H1 (cell line): ENCODE measurements at regions not wholly inside any gene's neighbourhood (a gene's known extent, or its start where the extent isn't known, plus 50 kb on each side); places are given as distances from the start of the nearest gene placed in this dataset.
A peak's percentile ranks its signal among the peaks of the same experiment; 100 is the strongest.
"Not testable (repeated sequence)": the region's sequence is repeated elsewhere in the genome, so short reads cannot be mapped to it uniquely, and the experiment has no call there.

Experiments
- CTCF ChIA-PET: fragments of 300-600 bp; sonication (Branson Sonifier 250); formaldehyde crosslinking; loops from one replicate; lab custom pipeline; 2021; ENCODE audit not compliant: partially characterized antibody; lab: Charles Lee
- POLR2A ChIA-PET: fragments of 300-600 bp; sonication (Branson Sonifier 250); formaldehyde crosslinking; loops from one replicate; lab custom pipeline; 2021; ENCODE audit warnings: inconsistent platforms; ENCODE audit not compliant: partially characterized antibody; lab: Charles Lee
- DNase-seq, 2 experiments: peaks; one replicate each; pipeline versions ENCODE4 v3.0.0 to v3.0.0-alpha.2; 2010 to 2022; ENCODE audit warnings: low spot score in 2 of 2, low read depth in 1 of 2, mixed read lengths in 1 of 2
- FAIRE-seq: peaks from 2 replicates; lab custom pipeline; 2011; peaks lifted over from hg19 to GRCh38; lab: Jason Lieb, UNC
- H2AFZ ChIP-seq: 2 replicates; pipeline ENCODE4 v1.8.1; 2012; ENCODE audit warnings: low read length, inconsistent platforms
- H2AK5ac ChIP-seq: 2 replicates; pipeline ENCODE4 v1.6.1; 2013; ENCODE audit warnings: low read depth, low read length
- H2BK120ac ChIP-seq: replicated peaks from 2 replicates; pipeline ENCODE3; 2013; ENCODE audit warnings: low read depth, low read length, inconsistent platforms
- H2BK12ac ChIP-seq: 2 replicates; pipeline ENCODE4 v1.6.1; 2013; ENCODE audit warnings: low read depth, low read length
- H2BK15ac ChIP-seq: 2 replicates; pipeline ENCODE4 v1.6.1; 2013; ENCODE audit warnings: low read length
- H2BK20ac ChIP-seq: 2 replicates; pipeline ENCODE4 v1.6.1; 2013; ENCODE audit warnings: low read length
- H2BK5ac ChIP-seq: 2 replicates; pipeline ENCODE4 v1.6.1; 2013; ENCODE audit warnings: low read depth, low read length
- H3K14ac ChIP-seq: 2 replicates; pipeline ENCODE4 v1.6.1; 2013; ENCODE audit warnings: inconsistent platforms; ENCODE audit not compliant: insufficient read length
- H3K18ac ChIP-seq: 2 replicates; pipeline ENCODE4 v1.6.1; 2013; ENCODE audit warnings: low read length; ENCODE audit errors: extremely low read depth
- H3K23ac ChIP-seq: 2 replicates; pipeline ENCODE4 v1.6.1; 2013; ENCODE audit warnings: inconsistent platforms; ENCODE audit not compliant: insufficient read length
- H3K23me2 ChIP-seq: 2 replicates; pipeline ENCODE4 v1.6.1; 2013; ENCODE audit warnings: low read depth, low read length
- H3K27ac ChIP-seq: 2 replicates; pipeline ENCODE4 v1.6.1; 2011; ENCODE audit warnings: low read depth, low read length, inconsistent platforms
- H3K27me3 ChIP-seq, 4 experiments: replicated peaks in 1 of 4; 1 replicate in 1 of 4; 2 replicates in 3 of 4; pipeline versions ENCODE4 v1.6.1 to v1.8.1; 2011 to 2013; ENCODE audit warnings: low read length in 3 of 4, mild to moderate bottlenecking in 3 of 4, inconsistent platforms in 2 of 4, mixed read lengths in 2 of 4, moderate library complexity in 1 of 4; ENCODE audit not compliant: control insufficient read depth in 3 of 4, insufficient read depth in 3 of 4; ENCODE audit errors: extremely low read depth in 1 of 4
- H3K36me3 ChIP-seq, 4 experiments: 2 replicates each; pipeline versions ENCODE4 v1.6.1 to v1.8.1; 2011 to 2013; ENCODE audit warnings: mild to moderate bottlenecking in 4 of 4, low read length in 3 of 4, moderate library complexity in 2 of 4, control low read depth in 1 of 4, inconsistent platforms in 1 of 4; ENCODE audit not compliant: insufficient read depth in 4 of 4, control insufficient read depth in 2 of 4
- H3K4ac ChIP-seq: replicated peaks from 2 replicates; pipeline ENCODE3; 2013; ENCODE audit warnings: low read length, low read depth, mixed read lengths, inconsistent platforms; ENCODE audit not compliant: insufficient read length
- H3K4me1 ChIP-seq, 4 experiments: replicated peaks in 1 of 4; 1 replicate in 1 of 4; 2 replicates in 3 of 4; pipeline versions ENCODE4 v1.6.1 to v1.8.1; 2011 to 2013; ENCODE audit warnings: low read length in 3 of 4, inconsistent platforms in 2 of 4, mixed read lengths in 1 of 4; ENCODE audit not compliant: insufficient read depth in 4 of 4, control insufficient read depth in 3 of 4
- H3K4me2 ChIP-seq, 2 experiments: 2 replicates each; pipeline versions ENCODE4 v1.6.1 to v1.8.1; 2011 to 2013; ENCODE audit warnings: low read depth in 2 of 2, low read length in 2 of 2, control low read depth in 1 of 2, inconsistent platforms in 1 of 2, mild to moderate bottlenecking in 1 of 2; ENCODE audit not compliant: insufficient read depth in 1 of 2
- H3K4me3 ChIP-seq, 4 experiments: fragments of 200-600, 300-600 bp in 1 of 4; sonication (generic), shearing (Covaris generic), sonication (Bioruptor Twin) in 1 of 4; 2 replicates each; pipeline versions ENCODE4 v1.5.1 to v1.8.1; 2011 to 2016; ENCODE audit warnings: low read length in 4 of 4, low read depth in 3 of 4, control low read depth in 2 of 4, inconsistent platforms in 2 of 4, mild to moderate bottlenecking in 2 of 4, mixed read lengths in 1 of 4, moderate library complexity in 1 of 4; ENCODE audit not compliant: insufficient read depth in 2 of 4; ENCODE audit errors: extremely low read depth in 1 of 4
- H3K56ac ChIP-seq: replicated peaks from 2 replicates; pipeline ENCODE3; 2013; ENCODE audit warnings: low read depth, mild to moderate bottlenecking, mixed read lengths, low read length, inconsistent platforms; ENCODE audit not compliant: insufficient read length
- H3K79me1 ChIP-seq: 2 replicates; pipeline ENCODE4 v1.6.1; 2013; ENCODE audit warnings: low read depth, low read length, control low read depth
- H3K79me2 ChIP-seq, 2 experiments: 2 replicates each; pipeline versions ENCODE4 v1.6.1 to v1.8.1; 2012 to 2013; ENCODE audit warnings: low read length in 2 of 2, mild to moderate bottlenecking in 2 of 2, inconsistent platforms in 1 of 2; ENCODE audit not compliant: insufficient read depth in 2 of 2, control insufficient read depth in 1 of 2
- H3K9ac ChIP-seq, 4 experiments: replicated peaks in 1 of 4; 1 replicate in 1 of 4; 2 replicates in 3 of 4; pipeline versions ENCODE4 v1.6.1 to v1.8.1; 2011 to 2013; ENCODE audit warnings: low read depth in 3 of 4, low read length in 3 of 4, control low read depth in 2 of 4, mild to moderate bottlenecking in 2 of 4, moderate library complexity in 2 of 4, inconsistent platforms in 1 of 4; ENCODE audit errors: extremely low read depth in 1 of 4
- H3K9me3 ChIP-seq, 2 experiments: 2 replicates each; pipeline versions ENCODE4 v1.6.1 to v1.8.1; 2012 to 2013; ENCODE audit warnings: mild to moderate bottlenecking in 2 of 2, moderate library complexity in 2 of 2, control low read depth in 1 of 2, inconsistent platforms in 1 of 2, low read depth in 1 of 2, low read length in 1 of 2, mixed read lengths in 1 of 2; ENCODE audit not compliant: insufficient read depth in 2 of 2
- H4K20me1 ChIP-seq, 2 experiments: replicated peaks in 1 of 2; 2 replicates each; pipeline versions ENCODE3 to v1.8.1; 2011 to 2013; ENCODE audit warnings: inconsistent platforms in 2 of 2, low read length in 2 of 2, mild to moderate bottlenecking in 1 of 2; ENCODE audit not compliant: insufficient read depth in 2 of 2, control insufficient read depth in 1 of 2
- H4K5ac ChIP-seq: 2 replicates; pipeline ENCODE4 v1.6.1; 2013; ENCODE audit warnings: low read length, low read depth, mixed read lengths, inconsistent platforms; ENCODE audit not compliant: insufficient read length
- H4K8ac ChIP-seq: 2 replicates; pipeline ENCODE4 v1.8.0; 2013; ENCODE audit warnings: mild to moderate bottlenecking, moderate library complexity, low read length, inconsistent platforms; ENCODE audit not compliant: insufficient read depth; ENCODE audit errors: extremely low read depth
- H4K91ac ChIP-seq: replicated peaks from 2 replicates; pipeline ENCODE3; 2013; ENCODE audit warnings: low read length, mixed read lengths, inconsistent platforms; ENCODE audit not compliant: insufficient read length
- RAD21 ChIP-seq, 2 experiments: IDR thresholded peaks in 1 of 2; conservative IDR thresholded peaks in 1 of 2; 2 replicates each; pipeline ENCODE4 v1.6.1; 2011; ENCODE audit warnings: low read depth in 2 of 2, low read length in 2 of 2, improper control_type of control experiment in 1 of 2, inconsistent platforms in 1 of 2, mild to moderate bottlenecking in 1 of 2, moderate library complexity in 1 of 2
- WGBS, 2 experiments: shearing (Covaris generic) in 1 of 2; methylation state at CpG; one replicate each; pipeline versions ENCODE4 v1.1.6 to v1.1.7; 2013 to 2015; ENCODE audit warnings: low lambda C conversion rate in 2 of 2, mixed read lengths in 2 of 2, inconsistent platforms in 1 of 2, low coverage in 1 of 2, missing lambda C conversion rate in 1 of 2; ENCODE audit not compliant: insufficient replicate concordance in 2 of 2, insufficient coverage in 1 of 2, insufficient read length in 1 of 2; ENCODE audit errors: extremely low coverage in 1 of 2, missing lambda C conversion rate in 1 of 2; 5-methylcytosine and 5-hydroxymethylcytosine counted together

- H3K4me2 ChIP-seq, H2AK5ac ChIP-seq, H3K18ac ChIP-seq, H3K14ac ChIP-seq, H4K20me1 ChIP-seq, H3K4me1 ChIP-seq, H2AFZ ChIP-seq, H4K5ac ChIP-seq, H3K79me1 ChIP-seq, FAIRE-seq, H2BK12ac ChIP-seq, H3K9ac ChIP-seq, H3K27me3 ChIP-seq, H3K79me2 ChIP-seq, H3K27ac ChIP-seq, H4K91ac ChIP-seq, H2BK5ac ChIP-seq, H3K4me3 ChIP-seq, H3K23me2 ChIP-seq, H3K9me3 ChIP-seq, H3K23ac ChIP-seq, H3K36me3 ChIP-seq, H4K8ac ChIP-seq, H2BK120ac ChIP-seq, H3K4ac ChIP-seq, H2BK20ac ChIP-seq, H2BK15ac ChIP-seq, POLR2A ChIA-PET, H3K56ac ChIP-seq: not testable (repeated sequence)
- 71% methylated on average over 14 of the region's 14 CpGs; no CpG with 5 or more reads in 1 of the 2 experiments for WGBS, 2 experiments
- TF ChIP-seq RAD21 (IDR thresholded peaks at IDR 0.05 in 1 of 2, conservative IDR thresholded peaks at IDR 0.05 in 1 of 2; ENCODE audit: low read depth in 2 of 2, low read length in 2 of 2): peak; percentile 6 to 14; a peak in 2 of 4 replicates
- peak; percentile 1 to 52 for DNase-seq
- CTCF ChIA-PET: interaction anchor here (0.7 to 3.1 kb wide), 6 partner anchors 27 to 473 kb away, joined by 3 to 13 read pairs (median 4); no protein-coding TSS in a partner anchor
Observed at GRCh38 chr1:104263110-104263509, 513.4 kb downstream of the AMY1C start.
